ENCODE measurements at regions not wholly inside any gene's neighbourhood (a gene's known extent, or its start where the extent isn't known, plus 50 kb on each side); places are given as distances from the start of the nearest gene placed in this dataset.
"Not testable (repeated sequence)": the region's sequence is repeated elsewhere in the genome, so short reads cannot be mapped to it uniquely, and the experiment has no call there.

- no peak for DNase-seq
Observed at GRCh38 chr3:21995079-21995607, 244.1 kb upstream of the ZNF385D start.

- DNase-seq = no peak
Observed at GRCh38 chr3:22007368-22007767, 256.4 kb upstream of the ZNF385D start.

- no peak for DNase-seq
Observed at GRCh38 chr3:22010997-22011396, 260.0 kb upstream of the ZNF385D start.

GRCh38 chr3:22012471-22012870 lies 261.5 kb upstream of the ZNF385D start:
- no peak for DNase-seq

- DNase-seq = no peak
Observed at GRCh38 chr3:22013641-22014040, 262.6 kb upstream of the ZNF385D start.

GRCh38 chr3:22016197-22016596 lies 265.2 kb upstream of the ZNF385D start:
- DNase-seq = no peak

GRCh38 chr3:22024638-22025037 lies 273.6 kb upstream of the ZNF385D start:
- DNase-seq = not testable (repeated sequence)

- no peak for DNase-seq
Observed at GRCh38 chr3:22029480-22029879, 278.5 kb upstream of the ZNF385D start.

- no peak for DNase-seq
Observed at GRCh38 chr3:22039161-22039560, 288.2 kb upstream of the ZNF385D start.

GRCh38 chr3:22040150-22040549 lies 289.1 kb upstream of the ZNF385D start:
- no peak for DNase-seq

- no peak for DNase-seq
Observed at GRCh38 chr3:22045882-22046281, 294.9 kb upstream of the ZNF385D start.

GRCh38 chr3:22063500-22063899 lies 312.5 kb upstream of the ZNF385D start:
- DNase-seq = no peak

- no peak for DNase-seq
Observed at GRCh38 chr3:22068619-22069018, 317.6 kb upstream of the ZNF385D start.

GRCh38 chr3:22088204-22088603 lies 337.2 kb upstream of the ZNF385D start:
- DNase-seq = no peak

GRCh38 chr3:22089284-22089683 lies 338.3 kb upstream of the ZNF385D start:
- no peak for DNase-seq

GRCh38 chr3:22091329-22091728 lies 340.3 kb upstream of the ZNF385D start:
- DNase-seq = no peak

- no peak for DNase-seq
Observed at GRCh38 chr3:22098021-22098420, 347.0 kb upstream of the ZNF385D start.

- no peak for DNase-seq
Observed at GRCh38 chr3:22101351-22101750, 350.3 kb upstream of the ZNF385D start.

GRCh38 chr3:22101811-22102210 lies 350.8 kb upstream of the ZNF385D start:
- DNase-seq = no peak

- DNase-seq = no peak
Observed at GRCh38 chr3:22103423-22103822, 352.4 kb upstream of the ZNF385D start.

GRCh38 chr3:22106213-22106896 lies 355.3 kb upstream of the ZNF385D start:
- DNase-seq = no peak

- no peak for DNase-seq
Observed at GRCh38 chr3:22111226-22111625, 360.2 kb upstream of the ZNF385D start.

GRCh38 chr3:22113453-22113852 lies 362.4 kb upstream of the ZNF385D start:
- DNase-seq = no peak

GRCh38 chr3:22115581-22115980 lies 364.6 kb upstream of the ZNF385D start:
- no peak for DNase-seq

GRCh38 chr3:22117091-22117490 lies 366.1 kb upstream of the ZNF385D start:
- DNase-seq = no peak

Measured in stimulated activated CD8-positive, alpha-beta memory T cell treated with anti-CD3 and anti-CD28 coated beads, Interleukin-4, amount 100 ng/mL, for 48 hours (primary cell).